A549 (cell line): ENCODE measurements at regions not wholly inside any gene's neighbourhood (a gene's known extent, or its start where the extent isn't known, plus 50 kb on each side); places are given as distances from the start of the nearest gene placed in this dataset.

Source experiments
- ATAC-seq, 2 experiments: fragments of 200-7000 bp in 1 of 2; fragments of >200 bp in 1 of 2; cut with Nextera tagmentation in 1 of 2; cut with Tn5 transposase in 1 of 2; 3 replicates each; pipeline versions ENCODE4 v1.8.0 to v1.9.1; 2018 to 2020; ENCODE audit warnings: mild to moderate bottlenecking in 1 of 2, moderate library complexity in 1 of 2
- CTCF ChIA-PET: fragments of 300-600 bp; sonication (Branson Sonifier 250); formaldehyde crosslinking; extraction: SDS; loops from one replicate; lab custom pipeline; 2021; ENCODE audit warnings: antibody characterized with exemption, inconsistent platforms; lab: Yijun Ruan, JAX
- POLR2A ChIA-PET: fragments of 350-600 bp; formaldehyde crosslinking; extraction: SDS; loops from one replicate; lab custom pipeline; 2021; ENCODE audit warnings: antibody characterized with exemption, inconsistent platforms; lab: Yijun Ruan, JAX
- DNase-seq, 2 experiments: peaks; one replicate each; pipeline versions ENCODE4 v3.0.0 to v3.0.0-alpha.2; 2011 to 2016; ENCODE audit warnings: low read depth in 1 of 2, low spot score in 1 of 2
- FAIRE-seq: peaks from 2 replicates; lab custom pipeline; 2011; peaks lifted over from hg19 to GRCh38; lab: Jason Lieb, UNC
- H3K27ac ChIP-seq, 2 experiments: fragments of >200 bp; sonication (Bioruptor Twin); formaldehyde crosslinking; 3 replicates each; pipeline ENCODE4 v1.5.1; 2016 to 2017
- H3K4me1 ChIP-seq: fragments of >200 bp; sonication (Bioruptor Twin); formaldehyde crosslinking; 3 replicates; pipeline ENCODE4 v1.6.1; 2016
- H3K4me2 ChIP-seq: fragments of >200 bp; sonication (Bioruptor Twin); formaldehyde crosslinking; 3 replicates; pipeline ENCODE4 v1.6.1; 2016
- H3K4me3 ChIP-seq: fragments of >200 bp; sonication (Bioruptor Twin); formaldehyde crosslinking; 3 replicates; pipeline ENCODE4 v1.5.1; 2016
- H3K9me3 ChIP-seq: fragments of >200 bp; sonication (Bioruptor Twin); formaldehyde crosslinking; 3 replicates; pipeline ENCODE4 v1.6.1; 2016
- ATOH8 ChIP-seq: fragments of 250-450 bp; sonication (Bioruptor Pico); IDR thresholded peaks from 2 replicates; pipeline ENCODE4 v1.5.0; 2020; ENCODE audit warnings: low read depth, mild to moderate bottlenecking, moderate library complexity
- BCL3 ChIP-seq: fragments of >200 bp; sonication (Bioruptor Twin); formaldehyde crosslinking; IDR thresholded peaks from 3 replicates; pipeline ENCODE4 v1.6.1; 2016
- BHLHE40 ChIP-seq: IDR thresholded peaks from 2 replicates; pipeline ENCODE4 v1.6.1; 2012; ENCODE audit warnings: low read depth, low read length, inconsistent platforms
- CHD4 ChIP-seq: fragments of 200-600 bp; sonication (generic); IDR thresholded peaks from 2 replicates; pipeline ENCODE4 v1.6.1; 2016; ENCODE audit warnings: antibody characterized with exemption, mild to moderate bottlenecking, borderline replicate concordance
- CTCF ChIP-seq: fragments of >200 bp; sonication (Bioruptor Twin); formaldehyde crosslinking; IDR thresholded peaks from 3 replicates; pipeline ENCODE4 v1.5.1; 2016
- E2F6 ChIP-seq: IDR thresholded peaks from 2 replicates; pipeline ENCODE4 v1.6.1; 2012; ENCODE audit warnings: low read depth, borderline replicate concordance
- EP300 ChIP-seq, 2 experiments: fragments of >200 bp; sonication (Bioruptor Twin); formaldehyde crosslinking; IDR thresholded peaks; 2 replicates in 1 of 2; 3 replicates in 1 of 2; pipeline ENCODE4 v1.6.1; 2016 to 2017
- ESRRA ChIP-seq: fragments of 150-350 bp; IDR thresholded peaks from 2 replicates; pipeline ENCODE4 v1.6.1; 2014; ENCODE audit warnings: mild to moderate bottlenecking, low read length, borderline replicate concordance
- HEYL ChIP-seq: fragments of 250-450 bp; sonication (Bioruptor Pico); IDR thresholded peaks from 2 replicates; pipeline ENCODE4 v1.8.0; 2021; ENCODE audit warnings: mild to moderate bottlenecking, moderate library complexity
- HOXB13 ChIP-seq: fragments of 250-450 bp; sonication (Bioruptor Pico); IDR thresholded peaks from 2 replicates; pipeline ENCODE4 v1.5.0; 2020; ENCODE audit warnings: low read depth, mild to moderate bottlenecking, moderate library complexity
- HOXB5 ChIP-seq: fragments of 250-450 bp; sonication (Bioruptor Pico); IDR thresholded peaks from 2 replicates; pipeline ENCODE4 v1.5.0; 2020; ENCODE audit warnings: mild to moderate bottlenecking, moderate library complexity
- JUN ChIP-seq, 2 experiments: fragments of >200 bp; sonication (Bioruptor Twin); formaldehyde crosslinking; IDR thresholded peaks; 2 replicates in 1 of 2; 3 replicates in 1 of 2; pipeline ENCODE4 v1.6.1; 2016 to 2017
- MAX ChIP-seq: IDR thresholded peaks from 2 replicates; pipeline ENCODE4 v1.6.1; 2012
- NR3C1 ChIP-seq: fragments of >200 bp; sonication (Bioruptor Twin); formaldehyde crosslinking; IDR thresholded peaks from 3 replicates; pipeline ENCODE4 v1.6.1; 2017
- POLR2A ChIP-seq: IDR thresholded peaks from 2 replicates; pipeline ENCODE4 v1.6.1; 2012; ENCODE audit warnings: mild to moderate bottlenecking, low read length
- POLR2AphosphoS2 ChIP-seq: conservative IDR thresholded peaks from 2 replicates; pipeline ENCODE4 v1.6.1; 2012; ENCODE audit warnings: low read length, improper control_type of control experiment, inconsistent platforms
- RFX5 ChIP-seq: fragments of 450-650 bp; IDR thresholded peaks from 2 replicates; pipeline ENCODE4 v1.7.1; 2014; ENCODE audit warnings: antibody characterized with exemption, mild to moderate bottlenecking, moderate library complexity
- SREBF2 ChIP-seq: fragments of 450-650 bp; IDR thresholded peaks from 2 replicates; pipeline ENCODE4 v1.6.1; 2014; ENCODE audit warnings: mild to moderate bottlenecking, moderate library complexity
- TFCP2L1 ChIP-seq: fragments of 250-450 bp; sonication (Bioruptor Pico); IDR thresholded peaks from 2 replicates; pipeline ENCODE4 v1.5.0; 2021; ENCODE audit warnings: mild to moderate bottlenecking
- ZFP36 ChIP-seq: fragments of 450-650 bp; IDR thresholded peaks from 2 replicates; pipeline ENCODE4 v1.6.1; 2014; ENCODE audit warnings: borderline replicate concordance; ENCODE audit not compliant: partially characterized antibody
- ZSCAN20 ChIP-seq: fragments of 250-450 bp; sonication (Bioruptor Pico); IDR thresholded peaks from 2 replicates; pipeline ENCODE4 v1.8.0; 2022; ENCODE audit warnings: mild to moderate bottlenecking, moderate library complexity
- WGBS: methylation state at CpG from one replicate; pipeline ENCODE4 v1.1.6; 2017; ENCODE audit errors: missing lambda C conversion rate; 5-methylcytosine and 5-hydroxymethylcytosine counted together

GRCh38 chrX:39462835-39463234, 634.9 kb downstream of the BCOR start (continued):
- no peak for TF ChIP-seq BCL3
- TF ChIP-seq EP300 (IDR thresholded peaks at IDR 0.05), result no peak
- TF ChIP-seq, all 56 proteins: peak for 0

DNA sequence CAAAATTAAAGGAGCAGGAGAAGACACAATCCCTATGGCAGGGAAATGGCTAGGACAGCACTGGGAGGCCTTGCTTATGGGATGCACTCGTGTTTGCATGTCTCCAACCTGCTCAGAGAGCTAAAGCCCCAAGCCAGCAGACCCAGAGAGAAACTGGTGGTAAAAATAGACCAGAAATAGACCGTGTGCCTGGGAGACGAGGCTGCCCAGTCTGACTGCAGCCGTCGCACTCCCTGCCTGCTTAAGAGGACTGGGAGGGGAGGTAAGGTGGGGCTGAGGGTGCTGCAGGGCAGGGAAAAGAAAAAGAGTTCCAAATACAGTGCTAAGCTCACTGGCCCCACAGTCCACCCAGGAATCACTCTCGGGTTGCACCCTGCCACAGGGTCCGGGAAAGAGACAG, 633.5 kb downstream of the BCOR start:
- no peak overlapping the region for H3K4me2 ChIP-seq
- 14% methylated on average over 7 of the region's 7 CpGs for WGBS
- FAIRE-seq (no peak), DNase-seq (no peak), ATAC-seq (no peak)
- POLR2A ChIA-PET, result no interaction called here
- no peaks in the 10 kb centered on the region for H3K4me1 ChIP-seq
- H3K9me3 ChIP-seq, result no peaks in the 10 kb centered on the region
- CTCF ChIA-PET, result no interaction called here
- TF ChIP-seq POLR2AphosphoS2 (no peak), CHD4 (no peak)
- no peak overlapping the region for H3K27ac ChIP-seq
- H3K4me3 ChIP-seq, result no peak overlapping the region

DNA sequence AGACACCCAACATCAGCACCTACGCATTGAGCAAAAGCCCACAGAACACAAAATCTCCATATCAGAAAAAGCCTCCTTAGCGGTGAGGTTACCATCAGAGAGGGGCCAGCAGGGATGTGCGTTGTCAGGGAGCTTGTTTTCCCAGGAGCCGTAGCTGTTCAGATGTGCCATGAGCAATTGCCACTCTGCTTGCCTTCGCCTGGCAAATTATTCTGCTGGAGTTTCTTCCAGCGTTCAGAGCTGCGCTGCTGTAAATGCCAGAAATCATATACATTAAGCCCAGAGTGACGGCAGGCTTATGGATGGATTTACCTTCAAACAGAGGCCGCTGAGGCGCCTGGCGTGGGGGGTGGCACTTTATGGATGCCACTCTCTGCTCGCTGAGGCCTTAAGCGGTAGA, 632.3 kb downstream of the BCOR start:
- ChIA-PET CTCF (interaction anchor here (0.8 to 1.0 kb wide), 2 partner anchors 26 to 203 kb away, joined by 3 read pairs; no protein-coding TSS in a partner anchor), POLR2A (no interaction called here)
- Histone ChIP-seq H3K4me2 (no peak overlapping the region), H3K9me3 (no peaks in the 10 kb centered on the region), H3K4me1 (no peaks in the 10 kb centered on the region), H3K4me3 (no peak overlapping the region), H3K27ac (no peak overlapping the region)
- DNase-seq (no peak), FAIRE-seq (no peak), ATAC-seq (no peak)
- no peak for TF ChIP-seq ZFP36
- TF ChIP-seq POLR2AphosphoS2, result no peak
- TF ChIP-seq EP300 (IDR thresholded peaks at IDR 0.05), result no peak
- no peak for TF ChIP-seq E2F6
- TF ChIP-seq NR3C1, result no peak
- no peak for TF ChIP-seq ATOH8 (CRISPR knock-in tag)
- no peak for TF ChIP-seq CTCF
- TF ChIP-seq HEYL (CRISPR knock-in tag), result no peak
- TF ChIP-seq HOXB5, result no peak
- TF ChIP-seq SREBF2, result no peak
- no peak for TF ChIP-seq RFX5
- no peak for TF ChIP-seq MAX
- no peak for TF ChIP-seq ZSCAN20 (CRISPR knock-in tag)
- TF ChIP-seq ESRRA, result no peak
- no peak for TF ChIP-seq BHLHE40
- TF ChIP-seq JUN (IDR thresholded peaks at IDR 0.05), result no peak
- TF ChIP-seq POLR2A, result no peak
- TF ChIP-seq BCL3, result no peak
- TF ChIP-seq TFCP2L1, result no peak
- no peak for TF ChIP-seq HOXB13 (CRISPR knock-in tag)
- WGBS, result 83% methylated on average over 9 of the region's 13 CpGs
